GM13976 (cell line): ENCODE measurements at regions not wholly inside any gene's neighbourhood (a gene's known extent, or its start where the extent isn't known, plus 50 kb on each side); places are given as distances from the start of the nearest gene placed in this dataset.

Experiments
- DNase-seq: peaks from one replicate; pipeline ENCODE4 v3.0.0; 2012; ENCODE audit warnings: low spot score
- CTCF ChIP-seq: IDR thresholded peaks from 2 replicates; pipeline ENCODE4 v1.5.1; 2012; ENCODE audit warnings: borderline replicate concordance, mild to moderate bottlenecking; ENCODE audit not compliant: insufficient read depth; ENCODE audit errors: extremely low read depth, missing control alignments, control extremely low read depth
- in situ Hi-C: fragments of 300-500 bp; cut with MboI; formaldehyde crosslinking; loops from one replicate; pipeline ENCODE4 v1.12.0; 2022; ENCODE audit warnings: low sequenced_read_pairs, mixed read lengths, inconsistent platforms; ENCODE audit not compliant: unreplicated experiment

GRCh38 chr15:87365186-87365585 is 891.4 kb downstream of the NTRK3 start:
- TF ChIP-seq CTCF, result no peak
- no peak for DNase-seq
- in situ Hi-C loops, result no loop called here

DNA sequence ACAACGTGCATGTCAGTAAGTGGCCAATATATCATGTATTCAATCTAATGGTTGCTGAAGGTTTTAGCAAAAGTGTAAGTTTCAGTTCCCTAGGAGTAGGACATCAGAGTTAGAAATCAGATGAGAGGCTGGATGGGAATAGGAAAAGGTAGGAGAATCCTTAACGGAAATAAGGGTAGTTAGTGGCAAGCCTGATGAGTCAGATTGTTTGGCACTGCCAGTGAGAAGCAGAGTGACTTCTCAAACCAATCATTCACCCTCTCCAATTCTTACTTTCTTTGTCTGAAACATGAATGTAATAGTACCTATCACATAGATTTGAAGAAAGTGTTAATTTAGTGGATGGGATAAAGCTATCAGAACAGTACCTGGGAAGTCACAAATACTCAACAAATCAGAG is 894.0 kb downstream of the NTRK3 start:
- no peak for TF ChIP-seq CTCF
- no peak for DNase-seq
- in situ Hi-C loops, result no loop called here

- in situ Hi-C loops, result no loop called here
- no peak for DNase-seq
- TF ChIP-seq CTCF, result no peak
These were observed 898.8 kb downstream of the NTRK3 start for GRCh38 chr15:87357637-87358313.

- no peak for TF ChIP-seq CTCF
- DNase-seq, result no peak
- in situ Hi-C loops, result no loop called here
These were observed 900.6 kb downstream of the NTRK3 start for GRCh38 chr15:87355946-87356345.

DNA sequence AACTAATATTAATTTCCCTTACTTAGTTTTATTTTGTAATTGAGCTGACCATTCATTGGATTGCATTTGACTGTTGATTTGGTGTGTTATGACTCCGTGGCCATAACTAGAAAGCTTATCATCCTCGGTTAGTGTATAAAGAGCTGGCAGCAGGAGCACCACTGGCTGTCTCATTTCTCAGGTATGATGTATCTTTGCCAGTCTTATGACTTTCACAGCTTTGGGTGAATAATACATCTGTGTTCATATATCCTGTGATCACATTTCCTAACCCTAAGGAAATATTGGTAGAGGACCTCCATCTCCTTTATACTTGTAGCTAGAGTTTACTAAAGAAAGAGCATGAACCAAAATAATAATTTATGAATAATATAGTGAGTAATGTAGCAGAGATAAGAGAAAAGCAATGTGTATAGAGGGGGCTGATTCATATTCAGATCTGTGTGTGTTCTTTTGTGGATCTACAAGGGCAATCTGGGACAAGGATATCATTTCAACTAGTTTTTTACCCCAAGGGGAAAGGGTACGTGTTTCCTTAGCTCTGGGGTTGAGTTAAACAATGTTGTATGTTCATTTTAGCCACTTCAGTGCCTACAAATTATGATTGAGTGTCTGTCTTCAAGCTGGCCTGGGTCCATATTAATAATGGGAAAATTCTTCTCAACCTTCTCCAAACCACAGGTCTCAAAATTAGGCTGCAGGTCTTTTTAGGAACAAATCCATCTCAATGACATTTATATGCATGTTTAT is 901.7 kb downstream of the NTRK3 start:
- in situ Hi-C loops, result no loop called here
- DNase-seq, result no peak
- no peak for TF ChIP-seq CTCF

DNA sequence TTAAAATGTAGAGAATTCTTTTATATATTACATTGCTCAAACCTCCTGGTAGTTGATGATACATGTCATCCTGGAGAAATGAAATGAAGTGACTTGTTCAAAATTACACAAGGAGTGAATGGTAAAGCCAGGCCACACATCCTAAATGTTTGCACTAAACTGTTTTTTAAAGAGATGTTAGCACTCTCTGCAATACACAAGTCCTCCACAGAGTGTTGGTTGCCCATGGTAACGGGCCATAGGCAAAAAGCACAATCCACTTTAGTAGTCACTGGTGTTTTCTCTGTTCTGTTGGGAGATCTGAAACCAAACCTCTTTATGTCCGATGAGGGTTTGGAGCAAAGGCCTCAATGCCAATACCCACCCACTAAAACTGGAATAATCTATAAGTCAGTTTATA is 907.4 kb downstream of the NTRK3 start:
- in situ Hi-C loops, result no loop called here
- no peak for TF ChIP-seq CTCF
- no peak for DNase-seq
